SU-DHL-6 (cell line): ENCODE measurements at regions not wholly inside any gene's neighbourhood (a gene's known extent, or its start where the extent isn't known, plus 50 kb on each side); places are given as distances from the start of the nearest gene placed in this dataset.

Experiments
- EZH2phosphoT487 ChIP-seq: fragments of 200-600 bp; sonication (generic), shearing (Covaris generic); conservative IDR thresholded peaks from 2 replicates; pipeline ENCODE4 v1.6.1; 2018; ENCODE audit warnings: mild to moderate bottlenecking, antibody characterized with exemption, low read length, moderate library complexity, mixed read lengths
- TF ChIP-seq, protein P1 (sequence below): fragments of 200-600 bp; sonication (generic); IDR thresholded peaks from one replicate; pipeline ENCODE4 v1.5.1; 2017; ENCODE audit warnings: antibody characterized with exemption, mild to moderate bottlenecking, low read length, moderate library complexity; ENCODE audit not compliant: insufficient read depth, poor library complexity, severe bottlenecking

DNA sequence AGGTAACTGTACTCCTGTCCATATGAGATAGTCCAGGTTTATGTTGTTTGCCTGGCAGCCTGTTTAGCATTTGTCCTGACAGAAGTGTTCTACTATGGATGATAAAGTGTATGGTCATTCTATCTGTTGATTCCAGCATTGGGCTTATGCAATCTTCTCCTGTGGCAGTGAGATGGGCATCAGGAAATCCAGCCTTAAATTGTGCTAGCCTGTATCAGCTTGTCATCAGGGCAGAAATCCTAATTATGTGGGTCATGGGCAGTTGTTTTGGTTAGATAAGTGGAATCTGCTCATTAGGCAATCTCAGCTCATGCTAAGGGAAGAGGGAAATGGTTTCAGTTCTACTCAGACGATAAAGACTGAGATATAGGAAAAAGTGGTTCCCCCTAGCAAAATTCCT lies 247.4 kb upstream of the CHD1 start:
- TF ChIP-seq, protein P1, sequence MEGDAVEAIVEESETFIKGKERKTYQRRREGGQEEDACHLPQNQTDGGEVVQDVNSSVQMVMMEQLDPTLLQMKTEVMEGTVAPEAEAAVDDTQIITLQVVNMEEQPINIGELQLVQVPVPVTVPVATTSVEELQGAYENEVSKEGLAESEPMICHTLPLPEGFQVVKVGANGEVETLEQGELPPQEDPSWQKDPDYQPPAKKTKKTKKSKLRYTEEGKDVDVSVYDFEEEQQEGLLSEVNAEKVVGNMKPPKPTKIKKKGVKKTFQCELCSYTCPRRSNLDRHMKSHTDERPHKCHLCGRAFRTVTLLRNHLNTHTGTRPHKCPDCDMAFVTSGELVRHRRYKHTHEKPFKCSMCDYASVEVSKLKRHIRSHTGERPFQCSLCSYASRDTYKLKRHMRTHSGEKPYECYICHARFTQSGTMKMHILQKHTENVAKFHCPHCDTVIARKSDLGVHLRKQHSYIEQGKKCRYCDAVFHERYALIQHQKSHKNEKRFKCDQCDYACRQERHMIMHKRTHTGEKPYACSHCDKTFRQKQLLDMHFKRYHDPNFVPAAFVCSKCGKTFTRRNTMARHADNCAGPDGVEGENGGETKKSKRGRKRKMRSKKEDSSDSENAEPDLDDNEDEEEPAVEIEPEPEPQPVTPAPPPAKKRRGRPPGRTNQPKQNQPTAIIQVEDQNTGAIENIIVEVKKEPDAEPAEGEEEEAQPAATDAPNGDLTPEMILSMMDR: no peak
- no peak for TF ChIP-seq EZH2phosphoT487
